ENCODE measurements at regions not wholly inside any gene's neighbourhood (a gene's known extent, or its start where the extent isn't known, plus 50 kb on each side); places are given as distances from the start of the nearest gene placed in this dataset.

GRCh38 chr6:81088145-81088544 lies 664.3 kb downstream of the TENT5A start:
- TF ChIP-seq POLR2A (IDR thresholded peaks at IDR 0.05) (no peak), EP300 (IDR thresholded peaks at IDR 0.05; ENCODE audit: low read depth) (no peak), CTCF (IDR thresholded peaks at IDR 0.05) (no peak)

All from transverse colon (tissue), 3 donors.